ENCODE measurements at regions not wholly inside any gene's neighbourhood (a gene's known extent, or its start where the extent isn't known, plus 50 kb on each side); places are given as distances from the start of the nearest gene placed in this dataset.

GRCh38 chr2:204329016-204329415 lies 216.3 kb upstream of the PARD3B start (continued):
- no peak for TF ChIP-seq ZGPAT (CRISPR knock-in tag; IDR thresholded peaks at IDR 0.05)
- no peak for TF ChIP-seq SMAD9 (CRISPR knock-in tag; IDR thresholded peaks at IDR 0.05)
- TF ChIP-seq HOXA5 (CRISPR knock-in tag; IDR thresholded peaks at IDR 0.05) = no peak

- Histone ChIP-seq H3K79me2 (ENCODE audit: insufficient read depth, low read length) (no peaks in the 10 kb centered on the region), H3K4me1 (ENCODE audit: insufficient read depth, low read length) (no peaks in the 10 kb centered on the region), H3K4me2 (ENCODE audit: low read depth, low read length) (no peak overlapping the region), H3K36me3 (replicated peaks in 1 of 2; ENCODE audit: control insufficient read depth in 1 of 2, insufficient read depth in 2 of 2, low read length in 2 of 2) (no peaks in the 10 kb centered on the region), H3K9ac (ENCODE audit: insufficient read depth, low read depth, low read length) (no peak overlapping the region), H3K27me3 (ENCODE audit: control insufficient read depth in 1 of 2, insufficient read depth in 2 of 2, low read length in 2 of 2) (no peaks in the 10 kb centered on the region), H3K4me3 (replicated peaks in 1 of 3; ENCODE audit: insufficient read depth in 1 of 3, low read depth in 2 of 3, low read length in 3 of 3) (no peak overlapping the region), H4K20me1 (ENCODE audit: insufficient read depth, low read length) (no peaks in the 10 kb centered on the region), H3K9me3 (ENCODE audit: low read length) (no peaks in the 10 kb centered on the region), H3K27ac (ENCODE audit: extremely low read length, insufficient read depth, low read length) (no peak overlapping the region), H2AFZ (ENCODE audit: low read length) (no peak overlapping the region)
- no peak for FAIRE-seq
- no peak for ATAC-seq
- in situ Hi-C loops (cut with HindIII; ENCODE audit: extremely low pct_ligation_motif_present, low pct_unique_long_range_greater_than_20kb) = loop anchor here (5.0 to 25.0 kb wide), 3 partner anchors 363 to 1558 kb away; no protein-coding TSS in a partner anchor
- CTCF ChIA-PET (ENCODE audit: low intra/inter-chr PET ratio, low total read pairs) = no interaction called here
- BruUV-seq (replicated peaks) = no TSS peak
- POLR2A ChIA-PET = no interaction called here
- TF ChIP-seq MAFF (IDR thresholded peaks at IDR 0.05; ENCODE audit: low read depth, low read length) (peak; percentile 75), CBX2 (IDR thresholded peaks at IDR 0.05; ENCODE audit: low read depth, low read length) (no peak), CBX2 (CRISPR knock-in tag; IDR thresholded peaks at IDR 0.05; ENCODE audit: low read depth) (no peak), ZNF280B (CRISPR knock-in tag; IDR thresholded peaks at IDR 0.05; ENCODE audit: borderline replicate concordance) (no peak), MAFK (conservative IDR thresholded peaks at IDR 0.05 in 1 of 2, IDR thresholded peaks at IDR 0.05 in 1 of 2; ENCODE audit: low read length in 2 of 2) (peak; percentile 68 to 85), PREB (CRISPR knock-in tag; IDR thresholded peaks at IDR 0.05) (no peak), HNF4G (IDR thresholded peaks at IDR 0.05; ENCODE audit: borderline replicate concordance, low read depth, low read length) (no peak), HNF4G (CRISPR knock-in tag; IDR thresholded peaks at IDR 0.05; ENCODE audit: borderline replicate concordance, low read depth) (no peak), ZNF441 (CRISPR knock-in tag; IDR thresholded peaks at IDR 0.05; ENCODE audit: borderline replicate concordance) (no peak), AKNA (CRISPR knock-in tag; IDR thresholded peaks at IDR 0.05; ENCODE audit: borderline replicate concordance) (no peak)
- 27% methylated on average over 4 of the region's 4 CpGs for WGBS (ENCODE audit: low lambda C conversion rate)
- intact Hi-C loops (cut with micrococcal nuclease; ENCODE audit: unreplicated experiment) = loop anchor here (5.0 kb wide), 1 partner anchor 1368 kb away; no protein-coding TSS in a partner anchor
- no peak for DNase-seq (ENCODE audit: low spot score)
Observed at GRCh38 chr2:204329532-204329931, 215.7 kb upstream of the PARD3B start.
